ENCODE measurements at regions not wholly inside any gene's neighbourhood (a gene's known extent, or its start where the extent isn't known, plus 50 kb on each side); places are given as distances from the start of the nearest gene placed in this dataset.
"Not testable (repeated sequence)": the region's sequence is repeated elsewhere in the genome, so short reads cannot be mapped to it uniquely, and the experiment has no call there.

DNA sequence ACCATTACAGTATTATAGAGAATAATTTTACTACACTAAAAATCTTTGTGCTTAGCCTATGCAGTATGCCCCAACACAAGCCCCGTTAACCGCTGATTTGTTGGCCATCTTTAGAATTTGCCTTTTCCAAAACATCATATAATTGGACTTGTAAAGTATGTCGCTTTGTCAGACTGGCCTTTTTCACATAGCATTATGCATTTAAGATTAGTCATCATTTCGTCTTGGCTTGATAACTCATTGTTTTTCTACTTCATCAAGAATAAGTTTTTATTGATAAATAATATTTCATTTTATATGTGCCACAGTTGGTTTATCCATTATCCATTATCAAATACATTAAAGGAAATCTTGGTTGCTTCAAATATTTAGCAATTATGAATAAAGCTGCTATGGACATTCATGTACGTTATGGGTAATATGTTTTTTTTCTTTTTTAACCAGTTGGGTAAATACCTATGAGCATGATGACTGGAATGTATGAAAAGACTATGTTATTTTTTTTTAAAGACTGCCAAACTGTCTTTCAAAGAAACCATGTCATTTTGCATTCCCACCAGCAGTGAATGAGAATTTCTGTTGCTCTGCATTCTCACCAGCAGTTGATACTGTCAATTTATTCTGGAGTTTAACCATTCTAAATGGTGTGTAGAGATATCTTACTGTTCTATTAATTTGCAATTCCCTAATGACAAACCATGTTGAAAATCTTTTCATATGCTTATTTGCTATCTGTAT lies 273.1 kb upstream of the KCND2 start:
- no peak overlapping the region for H2AFZ ChIP-seq (ENCODE audit: control insufficient read depth, low read depth, low read length)
- no peaks in the 10 kb centered on the region for H4K20me1 ChIP-seq (ENCODE audit: control insufficient read depth, insufficient read depth)
- H3K27me3 ChIP-seq (replicated peaks in 1 of 2; ENCODE audit: control insufficient read depth in 2 of 2, insufficient read depth in 2 of 2, low read length in 1 of 2): no peaks in the 10 kb centered on the region
- H3K4me3 ChIP-seq: no peak overlapping the region
- SMC1A ChIA-PET (ENCODE audit: uncharacterized antibody, unreplicated experiment): no interaction called here
- CTCF ChIA-PET: no interaction called here
- H3K79me2 ChIP-seq (ENCODE audit: control insufficient read depth, insufficient read depth, low read length): no peaks in the 10 kb centered on the region
- RAD21 ChIA-PET (ENCODE audit: unreplicated experiment): no interaction called here
- DNase-seq (ENCODE audit: low read depth, low spot score) (no peak), FAIRE-seq (no peak), ATAC-seq (no peak)
- H3K4me2 ChIP-seq (ENCODE audit: control insufficient read depth, insufficient read depth): no peak overlapping the region
- WGBS (ENCODE audit: insufficient coverage, insufficient replicate concordance, low lambda C conversion rate, missing lambda C conversion rate): 32% methylated on average over 5 of the region's 5 CpGs
- H3K4me1 ChIP-seq (ENCODE audit: control insufficient read depth, insufficient read depth, low read length): no peaks in the 10 kb centered on the region
- no peaks in the 10 kb centered on the region for H3K36me3 ChIP-seq (ENCODE audit: control insufficient read depth in 2 of 2, insufficient read depth in 2 of 2, low read length in 1 of 2)
- no peak for TF ChIP-seq FOXM1 (IDR thresholded peaks at IDR 0.05; ENCODE audit: low read depth, low read length)
- TF ChIP-seq, protein P1, sequence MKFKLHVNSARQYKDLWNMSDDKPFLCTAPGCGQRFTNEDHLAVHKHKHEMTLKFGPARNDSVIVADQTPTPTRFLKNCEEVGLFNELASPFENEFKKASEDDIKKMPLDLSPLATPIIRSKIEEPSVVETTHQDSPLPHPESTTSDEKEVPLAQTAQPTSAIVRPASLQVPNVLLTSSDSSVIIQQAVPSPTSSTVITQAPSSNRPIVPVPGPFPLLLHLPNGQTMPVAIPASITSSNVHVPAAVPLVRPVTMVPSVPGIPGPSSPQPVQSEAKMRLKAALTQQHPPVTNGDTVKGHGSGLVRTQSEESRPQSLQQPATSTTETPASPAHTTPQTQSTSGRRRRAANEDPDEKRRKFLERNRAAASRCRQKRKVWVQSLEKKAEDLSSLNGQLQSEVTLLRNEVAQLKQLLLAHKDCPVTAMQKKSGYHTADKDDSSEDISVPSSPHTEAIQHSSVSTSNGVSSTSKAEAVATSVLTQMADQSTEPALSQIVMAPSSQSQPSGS (IDR thresholded peaks at IDR 0.05; ENCODE audit: low read length): no peak
- TF ChIP-seq NR2F1 (conservative IDR thresholded peaks at IDR 0.05): no peak
- TF ChIP-seq RBBP5 (conservative IDR thresholded peaks at IDR 0.05): no peak
- no peak for TF ChIP-seq RELA (IDR thresholded peaks at IDR 0.05; ENCODE audit: borderline replicate concordance, partially characterized antibody)
- TF ChIP-seq, protein P2, sequence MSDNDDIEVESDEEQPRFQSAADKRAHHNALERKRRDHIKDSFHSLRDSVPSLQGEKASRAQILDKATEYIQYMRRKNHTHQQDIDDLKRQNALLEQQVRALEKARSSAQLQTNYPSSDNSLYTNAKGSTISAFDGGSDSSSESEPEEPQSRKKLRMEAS (IDR thresholded peaks at IDR 0.05; ENCODE audit: low read depth, low read length): no peak
- no TSS peak for BruUV-seq (replicated peaks)
- intact Hi-C loops (cut with micrococcal nuclease; ENCODE audit: unreplicated experiment) (loop anchor here (5.0 kb wide), 2 partner anchors 47 to 72 kb away; no protein-coding TSS in a partner anchor), in situ Hi-C loops (cut with MboI) (no loop called here)
- H3K9me3 ChIP-seq (replicated peaks; ENCODE audit: control insufficient read depth, insufficient read depth, low read length): no peaks in the 10 kb centered on the region
- H3K27ac ChIP-seq (ENCODE audit: control insufficient read depth, insufficient read depth): no peak overlapping the region
- H3K9ac ChIP-seq (ENCODE audit: control insufficient read depth, insufficient read depth, low read length): no peak overlapping the region
- POLR2A ChIA-PET: no interaction called here

DNA sequence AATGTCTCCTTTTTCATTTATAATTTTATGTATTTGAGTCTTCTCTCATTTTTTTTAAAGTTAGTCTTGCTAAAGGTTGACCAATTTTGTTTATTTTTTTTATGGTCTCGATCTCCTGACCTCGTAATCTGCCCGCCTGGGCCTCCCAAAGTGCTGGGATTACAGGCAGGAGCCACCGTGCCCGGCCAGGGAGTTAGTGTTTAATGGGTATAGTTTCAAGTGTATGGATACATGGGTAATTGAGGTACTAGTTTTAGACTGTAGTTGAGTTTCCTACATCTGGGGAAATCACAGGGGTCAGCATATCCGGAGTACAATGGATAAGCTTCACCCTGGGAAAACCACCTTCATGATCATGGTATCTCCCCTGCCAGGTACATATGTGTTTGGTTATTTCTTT lies 267.3 kb upstream of the KCND2 start:
- DNase-seq (ENCODE audit: low read depth, low spot score): no peak
- in situ Hi-C loops (cut with MboI): no loop called here
- ChIA-PET CTCF (no interaction called here), SMC1A (ENCODE audit: uncharacterized antibody, unreplicated experiment) (no interaction called here), POLR2A (no interaction called here), RAD21 (ENCODE audit: unreplicated experiment) (no interaction called here)
- Histone ChIP-seq H3K4me1 (ENCODE audit: control insufficient read depth, insufficient read depth, low read length) (no peaks in the 10 kb centered on the region), H3K4me3 (no peak overlapping the region), H3K36me3 (ENCODE audit: control insufficient read depth in 2 of 2, insufficient read depth in 2 of 2, low read length in 1 of 2) (no peaks in the 10 kb centered on the region), H3K79me2 (ENCODE audit: control insufficient read depth, insufficient read depth, low read length) (no peaks in the 10 kb centered on the region), H3K27me3 (replicated peaks in 1 of 2; ENCODE audit: control insufficient read depth in 2 of 2, insufficient read depth in 2 of 2, low read length in 1 of 2) (no peaks in the 10 kb centered on the region), H3K4me2 (ENCODE audit: control insufficient read depth, insufficient read depth) (no peak overlapping the region), H3K9ac (ENCODE audit: control insufficient read depth, insufficient read depth, low read length) (no peak overlapping the region), H3K27ac (ENCODE audit: control insufficient read depth, insufficient read depth) (no peak overlapping the region), H3K9me3 (replicated peaks; ENCODE audit: control insufficient read depth, insufficient read depth, low read length) (no peaks in the 10 kb centered on the region), H2AFZ (ENCODE audit: control insufficient read depth, low read depth, low read length) (no peak overlapping the region), H4K20me1 (ENCODE audit: control insufficient read depth, insufficient read depth) (no peaks in the 10 kb centered on the region)
- 28% methylated on average over 6 of the region's 6 CpGs for WGBS (ENCODE audit: insufficient coverage, insufficient replicate concordance, low lambda C conversion rate, missing lambda C conversion rate)
- TF ChIP-seq SRF (IDR thresholded peaks at IDR 0.05; ENCODE audit: low read depth in 2 of 2, low read length in 2 of 2): no peak
- TF ChIP-seq POLR2A (IDR thresholded peaks at IDR 0.05; ENCODE audit: low read depth, low read length): no peak
- no peak for TF ChIP-seq RB1 (IDR thresholded peaks at IDR 0.05; ENCODE audit: borderline replicate concordance)
- TF ChIP-seq WRNIP1 (IDR thresholded peaks at IDR 0.05; ENCODE audit: borderline replicate concordance, low read depth, low read length): no peak
- no peak for TF ChIP-seq SMARCA5 (IDR thresholded peaks at IDR 0.05)
- no peak for ATAC-seq
- BruUV-seq (replicated peaks): no TSS peak
- FAIRE-seq: no peak
- intact Hi-C loops (cut with micrococcal nuclease; ENCODE audit: unreplicated experiment): no loop called here

DNA sequence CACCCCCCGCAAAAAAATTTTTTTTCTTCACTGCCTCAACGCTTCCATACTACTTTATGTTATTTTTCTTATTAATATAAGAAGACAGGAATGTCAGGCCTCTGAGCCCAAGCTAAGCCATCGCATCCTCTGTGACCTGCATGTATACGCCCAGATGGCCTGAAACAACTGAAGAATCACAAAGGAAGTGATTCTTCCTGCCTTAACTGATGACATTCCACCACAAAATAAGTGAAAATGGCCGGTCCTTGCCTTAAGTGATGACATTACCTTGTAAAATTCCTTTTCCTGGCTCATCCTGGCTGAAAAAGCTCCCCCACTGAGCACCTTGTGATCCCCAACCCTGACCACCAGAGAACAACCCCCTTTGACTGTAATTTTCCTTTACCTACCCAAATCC lies 258.7 kb upstream of the KCND2 start:
- H3K27ac ChIP-seq (ENCODE audit: control insufficient read depth, insufficient read depth); H3K9me3 ChIP-seq (replicated peaks; ENCODE audit: control insufficient read depth, insufficient read depth, low read length); CTCF ChIA-PET; DNase-seq (ENCODE audit: low read depth, low spot score); H3K9ac ChIP-seq (ENCODE audit: control insufficient read depth, insufficient read depth, low read length); intact Hi-C loops (cut with micrococcal nuclease; ENCODE audit: unreplicated experiment); POLR2A ChIA-PET; ATAC-seq; in situ Hi-C loops (cut with MboI); H3K4me3 ChIP-seq; H2AFZ ChIP-seq (ENCODE audit: control insufficient read depth, low read depth, low read length); SMC1A ChIA-PET (ENCODE audit: uncharacterized antibody, unreplicated experiment); BruUV-seq (replicated peaks); H3K27me3 ChIP-seq (replicated peaks in 1 of 2; ENCODE audit: control insufficient read depth in 2 of 2, insufficient read depth in 2 of 2, low read length in 1 of 2); H3K79me2 ChIP-seq (ENCODE audit: control insufficient read depth, insufficient read depth, low read length); H3K4me1 ChIP-seq (ENCODE audit: control insufficient read depth, insufficient read depth, low read length); H3K4me2 ChIP-seq (ENCODE audit: control insufficient read depth, insufficient read depth); H3K36me3 ChIP-seq (ENCODE audit: control insufficient read depth in 2 of 2, insufficient read depth in 2 of 2, low read length in 1 of 2); H4K20me1 ChIP-seq (ENCODE audit: control insufficient read depth, insufficient read depth); FAIRE-seq; RAD21 ChIA-PET (ENCODE audit: unreplicated experiment): not testable (repeated sequence)
- WGBS (ENCODE audit: insufficient coverage, insufficient replicate concordance, low lambda C conversion rate, missing lambda C conversion rate): 17% methylated on average over 5 of the region's 5 CpGs
